22Rv1 (cell line): ENCODE measurements at regions not wholly inside any gene's neighbourhood (a gene's known extent, or its start where the extent isn't known, plus 50 kb on each side); places are given as distances from the start of the nearest gene placed in this dataset.

Experiments
- H3K27ac ChIP-seq: fragments of 450-650 bp; 2 replicates; pipeline ENCODE4 v1.5.1; 2017
- ZFX ChIP-seq: fragments of 450-650 bp; IDR thresholded peaks from 2 replicates; pipeline ENCODE4 v1.6.1; 2017; ENCODE audit warnings: antibody characterized with exemption, borderline replicate concordance
- TF ChIP-seq, protein P1 (sequence below): fragments of 450-650 bp; IDR thresholded peaks from 2 replicates; pipeline ENCODE4 v1.5.1; 2017; ENCODE audit warnings: mild to moderate bottlenecking

DNA sequence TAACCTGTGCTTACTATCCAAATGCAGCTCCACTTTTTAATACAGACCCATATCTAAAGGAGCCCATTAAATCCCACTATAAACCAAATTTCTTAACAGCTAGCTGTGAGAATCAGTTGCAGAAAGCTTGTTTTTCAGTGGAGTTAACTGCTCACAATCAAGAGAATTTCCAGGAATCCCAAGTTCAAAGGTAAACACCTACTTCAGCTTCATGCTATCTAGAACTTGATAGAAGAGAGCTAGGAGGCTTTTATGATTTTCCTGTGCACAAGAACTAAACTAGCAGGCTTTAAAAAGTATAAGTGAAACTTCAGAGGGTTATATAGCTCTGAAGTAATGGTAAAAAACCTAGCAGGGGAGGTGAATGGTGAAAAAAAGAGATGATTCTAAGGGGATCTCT, 96.2 kb upstream of the PABPC4L start:
- no peak for TF ChIP-seq ZFX
- TF ChIP-seq, protein P1, sequence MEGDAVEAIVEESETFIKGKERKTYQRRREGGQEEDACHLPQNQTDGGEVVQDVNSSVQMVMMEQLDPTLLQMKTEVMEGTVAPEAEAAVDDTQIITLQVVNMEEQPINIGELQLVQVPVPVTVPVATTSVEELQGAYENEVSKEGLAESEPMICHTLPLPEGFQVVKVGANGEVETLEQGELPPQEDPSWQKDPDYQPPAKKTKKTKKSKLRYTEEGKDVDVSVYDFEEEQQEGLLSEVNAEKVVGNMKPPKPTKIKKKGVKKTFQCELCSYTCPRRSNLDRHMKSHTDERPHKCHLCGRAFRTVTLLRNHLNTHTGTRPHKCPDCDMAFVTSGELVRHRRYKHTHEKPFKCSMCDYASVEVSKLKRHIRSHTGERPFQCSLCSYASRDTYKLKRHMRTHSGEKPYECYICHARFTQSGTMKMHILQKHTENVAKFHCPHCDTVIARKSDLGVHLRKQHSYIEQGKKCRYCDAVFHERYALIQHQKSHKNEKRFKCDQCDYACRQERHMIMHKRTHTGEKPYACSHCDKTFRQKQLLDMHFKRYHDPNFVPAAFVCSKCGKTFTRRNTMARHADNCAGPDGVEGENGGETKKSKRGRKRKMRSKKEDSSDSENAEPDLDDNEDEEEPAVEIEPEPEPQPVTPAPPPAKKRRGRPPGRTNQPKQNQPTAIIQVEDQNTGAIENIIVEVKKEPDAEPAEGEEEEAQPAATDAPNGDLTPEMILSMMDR = no peak
- no peak overlapping the region for H3K27ac ChIP-seq

DNA sequence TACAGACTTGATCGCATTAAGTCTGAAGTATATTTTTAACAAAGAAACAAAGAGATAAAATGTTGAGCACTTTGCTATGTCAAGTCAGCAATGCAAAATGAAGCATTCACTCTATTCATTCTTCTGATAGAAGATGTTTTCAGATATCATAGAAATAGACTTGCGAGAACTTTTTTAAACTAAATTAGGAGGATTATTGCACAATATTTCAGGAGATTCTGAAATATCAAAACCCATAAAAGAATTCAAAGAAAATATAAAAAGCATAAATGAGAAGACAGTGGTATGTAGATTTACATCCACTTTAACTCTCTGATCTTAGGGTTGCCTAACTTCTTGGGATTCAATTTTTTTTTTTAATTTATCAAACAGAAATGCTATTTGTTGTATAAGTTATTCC, 81.1 kb upstream of the PABPC4L start:
- no peak for TF ChIP-seq ZFX
- TF ChIP-seq, protein P1 = no peak
- H3K27ac ChIP-seq = no peak overlapping the region

DNA sequence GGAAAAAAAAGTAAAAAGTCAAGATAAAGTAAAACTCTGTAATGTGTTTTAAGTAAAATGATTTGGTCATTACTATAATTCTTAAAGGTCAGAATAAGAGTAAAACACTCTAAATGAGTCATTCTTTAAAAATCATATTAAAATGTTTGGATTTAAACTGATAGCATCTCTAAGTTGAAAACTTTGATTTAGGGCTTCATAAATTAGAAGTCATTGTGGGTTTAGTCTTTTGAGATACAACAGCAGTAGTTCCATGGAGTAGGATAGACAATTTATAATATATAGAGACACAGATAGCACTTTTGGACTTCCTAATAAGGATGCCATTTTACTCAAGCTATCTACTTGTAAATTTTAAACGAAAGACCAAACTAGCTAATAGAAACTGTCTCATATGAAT, 77.1 kb upstream of the PABPC4L start:
- H3K27ac ChIP-seq = no peak overlapping the region
- TF ChIP-seq, protein P1 = no peak
- TF ChIP-seq ZFX = no peak

DNA sequence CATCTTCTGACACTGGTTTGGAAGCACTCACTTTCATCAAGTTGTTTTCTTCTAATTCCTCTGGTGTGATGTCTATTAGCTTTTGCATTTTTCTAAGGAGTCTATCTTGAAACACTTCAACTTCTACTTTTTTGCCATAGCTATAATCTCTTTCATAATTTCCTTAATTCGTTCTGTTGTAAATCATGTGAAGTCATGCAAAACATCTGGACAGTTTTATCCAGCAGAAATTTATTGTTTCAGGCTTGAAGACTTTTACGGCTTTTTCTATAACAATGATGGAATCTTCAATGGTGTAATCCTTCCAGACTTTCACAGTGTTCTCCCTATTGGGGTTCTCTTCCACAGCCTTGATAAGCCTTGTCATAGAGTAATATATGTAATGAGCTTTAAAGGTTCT, 74.9 kb upstream of the PABPC4L start:
- no peak overlapping the region for H3K27ac ChIP-seq
- TF ChIP-seq, protein P1 = no peak
- TF ChIP-seq ZFX = no peak

DNA sequence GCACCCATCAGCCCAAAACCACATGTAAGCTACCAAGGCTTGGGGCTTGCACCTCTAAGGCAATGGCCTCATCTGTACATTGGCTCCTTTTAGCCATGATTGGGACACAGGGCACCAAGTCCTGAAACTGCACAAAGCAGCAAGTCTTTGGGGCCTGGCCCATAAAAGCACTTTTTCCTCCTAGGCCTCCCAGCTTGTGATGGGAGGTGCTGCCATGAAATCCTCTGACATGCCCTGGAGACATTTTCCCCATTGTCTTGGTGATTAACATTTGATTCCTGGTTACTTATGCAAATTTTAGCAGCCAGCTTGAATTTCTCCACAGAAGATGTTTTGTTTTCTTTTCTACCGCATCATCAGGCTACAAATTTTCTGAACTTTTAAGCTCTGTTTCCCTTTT, 58.5 kb upstream of the PABPC4L start:
- TF ChIP-seq ZFX = no peak
- TF ChIP-seq, protein P1 = no peak
- H3K27ac ChIP-seq = no peak overlapping the region
